ENCODE measurements at regions not wholly inside any gene's neighbourhood (a gene's known extent, or its start where the extent isn't known, plus 50 kb on each side); places are given as distances from the start of the nearest gene placed in this dataset.

DNA sequence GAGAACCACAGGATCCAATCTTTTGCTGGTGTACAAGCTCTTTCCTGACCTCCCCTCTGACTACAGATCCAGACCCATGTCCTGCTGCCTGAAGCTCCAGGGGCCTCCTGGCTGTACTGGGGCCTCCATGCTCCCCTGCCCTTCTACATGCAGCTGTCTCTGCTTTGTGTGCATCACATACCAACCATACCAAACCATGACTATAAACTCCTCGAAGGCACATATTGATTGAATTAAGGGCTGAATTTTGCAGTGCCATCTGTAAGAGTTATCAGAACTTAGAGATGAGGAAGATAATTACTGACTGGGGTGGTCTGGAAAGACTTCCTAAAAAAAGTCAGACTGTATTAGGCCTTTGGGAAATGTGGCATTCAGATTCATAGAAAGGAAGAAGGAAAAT, 139.9 kb upstream of the CXCR4 start:
- DNase-seq: no peak

DNA sequence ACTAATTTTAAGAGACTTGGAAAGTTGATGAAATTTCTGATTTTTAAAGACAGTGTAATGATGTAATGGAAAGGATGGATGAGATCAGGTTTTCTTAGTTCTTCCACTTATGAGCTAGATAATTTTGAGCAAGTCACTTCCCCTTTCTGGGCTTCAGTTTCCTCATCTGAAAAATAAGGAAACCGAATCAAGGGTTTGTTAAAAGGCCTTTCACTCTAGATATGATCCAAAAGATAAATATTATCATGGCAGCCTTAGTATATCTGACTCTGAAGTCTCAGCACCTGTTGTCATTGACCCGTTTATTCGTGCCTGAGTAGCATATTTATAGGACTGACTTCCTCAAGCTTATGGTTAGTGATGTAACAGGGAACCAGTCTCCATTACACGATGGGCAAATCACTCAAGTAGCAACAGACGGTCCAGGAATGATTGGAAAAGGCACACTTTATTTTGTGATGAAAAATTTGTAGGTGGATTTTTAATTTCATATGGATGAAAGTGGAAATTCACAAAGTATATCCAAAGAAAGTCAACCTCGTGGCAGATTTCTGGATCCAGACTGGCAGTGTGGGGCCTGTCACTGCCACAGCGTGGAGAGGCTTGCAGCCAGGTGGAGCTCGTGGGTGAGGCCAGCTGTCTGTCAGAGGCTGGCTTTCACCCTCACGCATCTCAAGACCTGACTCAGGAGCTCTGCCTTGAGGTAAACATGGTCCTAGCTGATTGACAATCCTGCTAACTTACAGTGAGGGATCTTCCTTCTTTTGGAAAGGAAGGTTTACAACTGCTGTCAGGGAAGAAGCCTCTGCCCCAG, 137.9 kb upstream of the CXCR4 start:
- DNase-seq: no peak

DNA sequence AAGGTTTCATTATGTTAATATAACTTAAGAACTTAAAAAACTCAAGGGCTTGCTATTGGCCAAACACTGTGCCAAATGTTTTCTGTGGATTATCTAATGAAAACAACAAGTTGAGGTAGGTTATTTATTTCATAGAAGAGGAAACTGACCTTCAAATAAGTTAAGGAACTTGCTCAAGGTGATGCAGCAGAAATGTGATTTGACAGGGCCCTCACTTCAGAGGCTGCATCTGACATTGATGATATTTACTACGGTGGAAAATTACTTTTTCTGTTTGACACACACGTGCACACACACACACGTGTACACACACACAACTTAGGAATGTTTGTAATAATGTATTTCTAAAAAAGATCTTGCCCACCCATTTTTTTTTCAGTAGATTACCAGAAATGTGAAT, 137.2 kb upstream of the CXCR4 start:
- no peak for DNase-seq

DNA sequence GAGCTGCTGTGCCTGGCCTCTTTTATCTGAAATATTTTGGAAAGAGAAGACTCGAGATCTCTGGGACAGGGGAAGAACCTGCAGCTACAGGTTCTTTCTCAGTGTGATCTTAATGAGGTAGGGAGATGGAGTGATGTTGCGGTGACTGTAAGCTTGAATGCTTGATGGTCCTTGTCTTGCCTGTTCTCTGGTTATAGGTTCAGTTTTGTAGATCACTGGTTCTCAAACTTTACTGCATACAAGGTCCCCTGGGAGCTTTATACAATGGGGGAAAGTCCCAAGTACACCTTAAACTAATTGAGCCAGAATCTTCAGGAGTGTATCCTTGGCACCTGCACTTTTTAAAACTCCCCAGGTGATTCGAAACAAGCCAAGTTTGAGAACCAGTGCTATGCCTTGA, 136.7 kb upstream of the CXCR4 start:
- no peak for DNase-seq

DNA sequence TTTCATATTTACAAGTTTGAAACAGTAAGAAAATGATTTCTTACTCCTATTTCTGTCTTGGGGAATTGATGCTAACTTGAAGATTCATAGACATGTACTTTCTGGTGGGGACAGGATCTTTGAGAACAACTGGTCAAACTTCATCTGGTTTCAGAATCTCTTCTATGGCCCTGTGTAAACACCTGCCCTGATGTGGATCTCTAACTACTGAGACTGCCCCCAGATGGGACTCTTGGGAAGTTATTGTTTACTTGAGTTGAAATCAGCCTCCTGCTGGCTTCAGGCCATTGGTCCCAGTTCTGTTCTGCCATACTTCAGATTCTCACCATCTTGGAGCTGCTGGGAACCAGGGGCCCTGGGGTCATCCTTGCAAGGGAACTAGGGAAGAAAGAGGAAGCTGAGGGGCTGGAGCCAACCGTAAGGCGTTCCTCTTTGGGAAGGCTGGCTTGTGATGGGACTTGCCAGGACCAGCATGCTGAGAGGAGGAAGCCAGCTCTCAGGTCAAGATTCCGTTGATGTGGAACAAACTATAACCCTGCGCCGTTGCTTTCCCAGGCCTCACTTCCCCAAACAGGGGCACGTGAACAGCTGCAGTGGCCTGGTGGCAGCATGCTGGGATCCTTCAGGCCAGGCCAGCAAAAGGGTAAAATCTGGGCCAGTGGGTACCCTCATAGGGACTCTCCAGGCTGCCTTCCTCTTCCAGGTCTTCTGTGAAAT, 135.5 kb upstream of the CXCR4 start:
- DNase-seq: no peak

DNA sequence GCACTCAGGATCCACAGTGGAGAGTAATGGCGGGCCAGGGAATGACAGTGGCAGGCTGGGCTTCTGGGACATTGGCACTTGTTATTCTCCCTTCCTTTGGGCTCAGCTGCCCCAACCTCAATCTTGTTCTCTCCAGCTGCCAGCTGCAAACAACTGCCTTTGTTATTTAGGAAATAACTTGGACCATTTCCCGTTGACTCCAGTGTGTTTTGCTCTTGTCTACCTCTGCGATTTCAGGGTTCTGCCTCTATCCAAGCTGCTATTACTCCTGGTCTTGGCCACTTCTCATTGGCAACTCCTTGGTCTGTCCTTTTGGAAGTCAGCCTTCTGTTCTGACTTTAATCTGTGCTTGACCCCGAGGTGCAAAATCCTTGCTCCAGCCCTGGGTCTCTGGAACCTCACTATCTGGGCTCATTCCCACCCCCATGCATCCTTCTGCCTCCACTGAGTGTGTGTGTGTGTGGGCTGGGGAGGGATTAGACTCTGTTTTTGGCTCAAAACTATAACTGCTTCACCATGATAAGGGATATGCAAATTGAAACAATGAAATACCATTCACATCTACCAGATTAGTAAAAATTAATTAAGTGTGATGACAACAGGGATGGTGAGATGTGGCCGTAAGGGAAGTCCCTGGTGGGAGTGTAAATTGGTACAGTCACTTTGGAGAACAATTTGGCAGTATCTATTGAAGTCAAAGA, 134.1 kb upstream of the CXCR4 start:
- no peak for DNase-seq

DNA sequence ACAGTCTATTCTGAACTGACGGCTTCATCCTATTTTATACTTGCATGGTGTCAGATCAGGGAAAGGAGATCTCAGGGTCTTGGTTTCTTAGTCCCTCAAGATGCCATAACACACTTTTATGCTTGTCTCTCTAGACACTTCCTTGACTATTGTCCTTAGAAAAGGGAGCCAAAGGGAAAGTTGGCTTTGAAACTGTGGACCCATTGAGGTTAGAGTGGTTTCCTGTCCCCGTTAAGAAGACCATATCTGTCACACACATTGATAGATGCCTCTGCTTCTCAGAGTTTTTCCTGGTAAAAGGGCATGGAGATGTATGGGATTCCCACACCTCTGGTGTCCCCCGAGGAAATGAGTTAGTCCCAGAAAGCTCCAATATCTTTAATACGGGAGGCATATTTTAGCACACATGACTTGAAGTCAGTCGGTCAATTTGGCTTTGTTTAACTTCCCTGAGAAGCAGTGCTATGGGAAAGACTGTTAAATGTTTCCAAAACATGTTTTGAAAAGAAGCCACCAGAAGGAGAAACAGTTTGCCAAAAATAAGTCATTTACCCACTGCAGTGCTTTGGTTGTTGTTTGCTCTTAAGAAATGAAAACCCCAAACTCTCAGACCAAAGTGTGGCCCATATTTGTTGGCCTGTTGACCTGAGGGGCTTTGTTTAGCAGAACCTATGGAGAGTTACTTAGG, 133.4 kb upstream of the CXCR4 start:
- no peak for DNase-seq

DNA sequence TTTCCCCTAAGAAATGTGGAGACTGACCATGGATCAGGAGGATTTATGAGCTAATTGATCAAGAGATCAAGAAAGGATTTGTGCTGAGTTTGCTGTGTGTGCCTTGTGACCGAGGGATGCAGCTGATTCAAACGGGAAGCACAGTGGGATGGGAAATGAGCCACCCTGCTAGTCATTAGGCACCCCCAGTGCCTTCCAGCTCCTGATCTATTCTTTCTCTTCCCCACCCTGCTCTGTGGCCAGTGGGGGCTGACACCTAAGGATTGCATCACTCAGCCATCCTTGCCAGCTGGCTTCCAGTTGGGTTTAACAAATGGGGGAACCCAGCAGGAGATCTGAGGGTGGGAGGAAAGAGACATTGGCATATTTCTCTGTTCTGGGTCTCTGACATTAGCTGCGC, 132.2 kb upstream of the CXCR4 start:
- no peak for DNase-seq

DNA sequence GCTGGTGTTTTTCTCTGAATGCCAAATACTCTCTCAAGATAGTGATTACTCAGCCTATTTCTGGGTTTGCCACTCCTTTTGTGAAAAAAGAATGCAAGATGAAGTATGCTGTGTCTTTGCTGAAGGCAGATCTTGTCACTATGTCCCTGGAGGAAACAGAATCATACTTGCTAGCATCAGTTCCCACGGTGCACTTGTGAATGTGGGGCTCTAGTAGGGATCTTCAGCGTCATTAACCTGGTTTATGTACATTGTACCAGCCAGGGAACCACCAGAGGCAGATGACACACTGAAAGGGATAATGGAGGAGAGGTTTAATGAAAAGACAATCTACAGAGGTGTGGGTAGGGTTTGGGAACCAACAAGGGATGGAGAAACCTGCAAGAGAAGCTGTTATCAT, 131.0 kb upstream of the CXCR4 start:
- no peak for DNase-seq

DNA sequence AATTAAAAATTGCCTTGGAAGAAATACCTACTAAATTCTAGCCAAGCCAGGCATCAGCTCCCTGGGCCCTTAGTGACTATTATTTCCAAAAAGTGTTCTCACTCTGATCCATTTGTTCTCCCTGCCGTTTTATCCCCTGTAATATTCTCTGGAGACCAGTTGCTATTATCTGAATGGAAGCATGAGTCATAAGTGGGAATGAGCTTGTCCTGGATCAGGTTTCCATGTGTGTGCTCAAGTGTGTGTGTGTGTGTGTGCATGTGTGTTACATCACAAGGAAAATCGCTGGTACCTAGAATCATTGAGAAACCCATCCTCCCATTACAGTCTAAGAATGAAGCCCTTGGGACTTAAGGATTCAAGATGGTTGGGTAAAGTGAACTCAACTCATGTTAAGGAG, 130.3 kb upstream of the CXCR4 start:
- DNase-seq: no peak

DNA sequence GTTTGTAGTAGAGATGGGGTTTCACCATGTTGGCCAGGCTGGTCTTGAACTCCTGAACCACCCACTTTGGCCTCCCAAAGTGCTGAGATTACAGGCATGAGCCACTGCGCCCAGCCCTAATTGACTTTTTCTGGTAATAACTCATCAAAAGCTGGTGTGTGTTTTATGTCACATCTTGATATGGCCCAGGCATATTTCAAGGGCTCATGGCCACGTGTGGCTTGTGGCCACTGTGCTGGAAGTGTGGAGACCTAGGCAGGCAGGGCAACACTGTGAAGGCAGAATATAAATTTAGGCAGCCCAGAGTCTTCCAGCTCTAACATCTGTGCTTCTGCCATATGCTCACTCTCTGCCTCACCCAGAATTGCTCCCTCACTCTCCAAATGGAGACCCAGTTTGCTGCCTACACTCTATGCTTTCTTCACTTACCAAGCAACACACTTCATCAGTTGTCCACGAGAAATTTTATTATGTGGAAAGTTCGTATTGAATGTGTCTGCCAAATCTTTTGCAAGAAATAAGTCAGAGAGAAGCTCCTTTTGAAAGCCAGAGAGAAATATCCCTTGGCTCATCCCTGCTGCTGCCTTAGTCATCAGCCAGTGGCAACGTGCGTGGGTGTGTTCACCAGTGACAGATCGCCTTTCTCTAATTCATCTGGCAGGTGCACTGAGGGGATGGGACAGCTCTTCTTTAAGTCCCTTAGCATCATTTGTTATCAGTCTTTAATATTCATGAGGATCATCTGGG, 129.4 kb upstream of the CXCR4 start:
- no peak for DNase-seq

DNA sequence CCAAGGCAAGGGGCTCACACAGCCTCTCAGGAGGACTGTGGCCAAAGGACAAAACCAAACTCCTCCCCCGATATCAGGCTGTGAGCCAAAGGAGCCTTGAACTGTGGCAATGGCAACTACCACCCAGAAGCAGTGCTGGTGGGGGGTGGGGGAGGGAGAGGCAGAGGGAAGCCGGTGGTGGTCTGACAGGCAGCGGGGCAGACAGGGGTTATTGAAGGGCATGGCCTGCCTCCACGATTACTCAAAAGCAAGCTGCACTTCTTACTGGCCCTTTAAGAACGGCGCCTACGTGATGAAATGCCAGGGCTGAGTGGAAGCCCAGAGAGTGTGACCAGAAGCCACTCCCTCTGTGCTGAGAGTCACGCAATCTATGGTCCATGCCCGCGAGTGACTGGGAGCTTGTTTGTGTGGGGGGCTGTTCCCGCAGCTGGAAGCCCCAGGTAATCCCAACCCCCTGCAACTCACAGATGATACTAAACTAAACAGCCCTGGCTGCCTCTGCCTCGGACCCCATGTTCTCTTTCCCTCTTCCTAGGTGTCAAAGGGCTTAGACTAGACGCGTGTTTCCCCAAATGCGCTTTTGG, 128.2 kb upstream of the CXCR4 start:
- no peak for DNase-seq

DNA sequence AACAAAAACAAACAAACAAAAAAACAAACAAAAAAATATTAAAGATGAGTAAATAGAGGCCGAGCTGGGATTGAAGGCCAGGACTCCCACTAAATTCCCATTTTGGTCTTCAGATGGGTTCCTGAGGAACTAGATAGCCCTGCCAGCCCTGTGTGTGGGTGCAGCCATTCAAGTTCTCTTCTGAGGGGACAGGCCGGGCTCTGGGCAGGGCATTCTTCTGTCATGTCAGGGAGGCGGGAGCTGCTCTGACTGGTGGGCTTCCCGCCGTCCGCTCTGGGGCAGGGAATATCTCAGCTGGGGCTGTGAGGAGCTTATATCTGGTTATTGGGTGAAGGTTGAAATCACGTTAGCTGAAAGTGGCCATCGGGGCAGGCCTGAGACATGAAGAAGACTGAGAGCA, 127.3 kb upstream of the CXCR4 start:
- DNase-seq: no peak

DNA sequence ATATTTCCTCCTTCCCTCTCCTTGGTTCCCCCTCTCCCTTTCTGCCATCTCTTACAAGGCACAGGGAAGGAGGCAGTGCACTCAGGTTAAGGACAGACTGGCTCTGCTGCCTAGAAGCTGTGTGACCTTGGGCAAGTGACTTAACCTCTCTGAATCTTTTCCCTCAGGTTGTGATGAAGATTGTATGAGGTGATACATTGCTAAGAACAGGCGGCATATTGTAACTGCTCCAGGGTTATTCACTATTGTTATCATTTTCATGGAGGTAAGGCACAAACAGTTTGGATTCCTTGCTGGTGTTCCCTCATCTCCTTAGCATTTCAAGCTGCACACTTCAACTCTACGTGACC, 126.6 kb upstream of the CXCR4 start:
- no peak for DNase-seq

DNA sequence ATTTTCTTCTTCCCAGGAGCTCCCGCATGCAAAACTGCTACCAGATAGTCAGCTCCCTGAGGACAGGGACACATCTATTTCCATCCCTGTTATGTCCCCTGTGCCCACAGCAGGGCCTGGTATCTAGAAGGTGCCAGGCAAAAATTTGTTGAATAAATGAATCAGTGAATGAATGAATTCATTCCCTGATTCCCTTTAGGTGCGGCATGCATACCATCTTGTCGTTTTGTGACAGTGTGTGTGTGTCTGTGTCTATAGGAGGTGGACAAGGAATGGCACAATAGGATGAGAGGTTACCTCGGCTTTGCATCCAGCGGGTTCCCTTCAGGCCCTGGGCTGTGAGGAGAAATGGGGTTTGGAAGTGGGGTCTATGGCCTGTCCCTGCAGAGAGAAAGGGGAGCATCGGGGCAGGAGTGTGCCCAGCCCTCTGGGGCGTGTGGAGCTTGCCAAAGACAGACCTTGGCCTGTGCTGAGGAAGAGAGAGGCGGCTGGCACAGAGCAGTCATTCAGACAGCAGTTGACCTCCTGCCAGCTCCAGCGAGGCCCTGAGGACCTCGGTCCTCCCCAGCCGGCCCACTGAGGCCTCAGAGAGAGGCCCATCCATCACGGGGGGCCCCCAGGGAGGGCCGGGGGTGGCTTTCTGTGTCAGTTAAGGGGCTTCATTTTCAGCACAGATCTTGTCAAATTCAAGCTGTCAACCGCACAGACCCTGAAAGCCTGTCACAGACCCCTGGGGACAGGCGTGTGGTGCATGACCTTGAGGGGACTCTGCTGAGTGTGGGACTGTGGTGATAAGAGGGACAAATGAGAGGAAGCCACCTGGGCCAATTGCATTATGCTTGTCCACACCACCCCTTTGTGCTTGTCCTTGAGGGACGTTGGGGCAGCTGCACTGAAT, 125.9 kb upstream of the CXCR4 start:
- DNase-seq: no peak

DNA sequence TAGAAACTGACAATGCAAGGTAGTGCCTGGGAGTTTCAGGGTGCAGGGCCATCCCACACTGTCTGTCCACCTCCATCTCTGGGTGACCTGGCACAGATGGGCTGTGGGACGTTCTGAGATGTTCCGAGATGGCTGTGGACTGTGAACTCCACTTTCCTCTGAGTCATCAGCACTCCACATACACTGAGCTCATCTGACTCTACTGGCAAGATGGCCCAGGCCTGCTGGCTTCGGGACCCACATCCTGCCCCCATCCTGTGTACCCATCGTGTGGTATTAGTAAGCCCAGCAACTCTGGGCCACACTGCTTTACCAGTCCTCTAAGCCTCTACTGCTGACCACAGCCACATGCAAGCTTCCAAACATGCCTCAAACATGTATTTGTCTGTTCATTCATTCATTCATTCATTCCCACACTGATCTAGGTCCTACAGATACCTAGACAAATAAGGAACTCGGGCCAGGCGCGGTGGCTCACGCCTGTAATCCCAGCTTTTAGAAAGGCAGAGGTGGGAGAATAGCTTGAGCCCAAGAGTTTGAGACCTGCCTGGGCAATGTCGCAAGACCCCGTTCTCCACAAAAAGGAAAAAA, 124.8 kb upstream of the CXCR4 start:
- peak in 2 of 5 donors; percentile 14 to 82 for DNase-seq

DNA sequence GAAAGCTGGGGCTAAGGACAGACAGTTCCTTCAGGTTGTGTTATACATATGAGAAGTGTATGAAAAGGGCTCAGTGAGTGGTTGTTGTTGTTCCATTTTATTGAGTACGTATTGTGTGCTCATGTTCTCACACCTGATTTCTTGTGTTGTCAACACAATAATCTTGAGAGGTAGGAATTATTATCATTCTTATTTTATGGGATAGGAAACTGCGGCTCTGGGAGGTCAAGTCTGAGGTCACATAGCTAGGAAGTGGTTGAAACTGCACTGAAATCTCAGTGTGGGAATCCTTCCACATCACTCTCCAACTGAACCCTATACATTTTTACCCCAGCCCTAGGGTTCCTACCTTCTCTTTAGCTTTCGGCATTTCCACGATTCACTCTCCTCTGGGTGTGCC, 124.2 kb upstream of the CXCR4 start:
- DNase-seq: no peak

DNA sequence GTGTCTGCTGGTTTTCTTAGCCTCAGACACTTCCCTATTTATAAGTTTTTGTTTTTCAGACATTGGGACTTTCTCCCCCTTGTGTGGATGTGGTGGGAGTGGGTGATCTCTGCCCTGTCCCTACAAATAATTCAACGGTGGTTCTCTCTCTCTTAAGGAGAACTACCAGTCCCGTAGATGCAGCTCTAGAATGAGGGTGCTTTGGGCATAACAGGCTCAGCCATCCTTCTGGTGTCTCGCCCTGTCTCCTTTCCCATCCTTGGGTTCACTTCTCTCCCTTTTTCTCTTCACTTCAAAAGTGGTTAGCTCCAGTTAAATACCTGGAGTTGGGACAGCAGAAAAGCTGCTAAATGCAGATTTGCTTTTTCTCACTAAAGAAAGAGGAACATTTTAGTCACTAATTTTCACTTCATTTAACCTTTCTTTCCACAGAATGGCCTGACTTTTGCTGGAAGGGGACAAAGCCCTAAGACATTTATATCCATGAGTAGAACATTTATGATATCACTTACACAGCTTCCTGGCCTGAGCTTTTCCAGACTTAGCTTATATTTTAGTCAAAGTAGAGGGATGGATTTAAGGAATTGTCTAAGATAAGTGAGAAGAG, 121.2 kb upstream of the CXCR4 start:
- DNase-seq: peak in 1 of 5 donors; percentile 19

DNA sequence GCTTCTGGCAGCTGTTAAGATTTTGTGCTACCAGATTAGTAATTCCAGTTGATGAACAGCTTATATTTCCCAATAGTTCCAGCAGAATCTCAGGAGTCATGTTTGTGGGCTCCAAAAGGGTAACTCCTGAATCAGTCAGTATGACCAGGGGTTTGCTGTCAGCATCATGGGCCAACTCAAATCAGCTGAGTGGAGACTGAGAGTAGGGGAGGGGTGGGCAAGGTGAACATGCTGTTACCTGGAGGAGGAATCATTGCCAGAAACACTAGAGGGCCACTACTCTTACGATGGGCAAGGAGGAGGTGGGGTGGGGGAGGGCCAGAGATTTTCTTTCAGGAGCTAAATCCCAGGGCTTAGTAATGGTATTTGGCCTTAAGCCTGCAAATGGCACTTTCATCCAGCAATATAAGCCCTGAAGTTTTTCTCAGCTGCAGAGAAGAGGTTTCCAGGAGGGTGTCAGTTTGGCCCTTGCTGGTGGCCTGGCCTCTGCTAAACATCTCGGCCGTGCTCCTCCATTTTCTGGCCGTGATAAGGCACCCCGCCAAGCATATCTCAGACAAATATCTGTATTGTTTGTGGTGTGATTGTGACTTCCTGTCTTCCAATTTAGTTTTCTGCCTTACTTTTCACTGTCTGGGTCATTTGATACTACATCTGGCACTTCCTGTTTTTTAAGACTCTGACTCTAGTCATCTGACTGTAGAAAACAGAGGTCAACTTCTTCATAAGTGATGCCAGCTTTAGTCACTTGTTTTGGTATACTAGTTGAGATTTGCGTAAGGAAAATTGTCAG, 120.5 kb upstream of the CXCR4 start:
- peak in 4 of 5 donors; percentile 21 to 81 (median 36) for DNase-seq
